ENCODE measurements at regions not wholly inside any gene's neighbourhood (a gene's known extent, or its start where the extent isn't known, plus 50 kb on each side); places are given as distances from the start of the nearest gene placed in this dataset.

DNA sequence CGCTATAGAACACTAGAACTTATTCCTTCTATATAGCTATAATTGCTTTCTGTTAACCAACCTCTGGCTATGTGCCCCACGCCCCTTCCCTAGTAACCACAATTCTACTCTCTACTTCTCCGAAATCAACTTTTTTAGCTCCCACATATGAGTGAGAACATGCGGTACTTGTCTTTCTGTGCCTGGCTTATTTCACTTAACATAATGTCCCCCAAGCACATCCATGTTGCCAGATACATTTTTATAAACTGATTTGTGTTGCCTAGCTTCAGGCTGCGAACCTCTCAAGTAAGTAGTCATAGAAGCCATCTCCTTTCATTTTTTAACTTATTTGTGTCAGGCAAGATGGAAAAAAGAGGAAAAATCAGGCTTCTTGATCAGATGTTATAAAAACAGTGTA, 249.5 kb downstream of the TMEM167A start (continued):
- TF ChIP-seq ZNF592 (IDR thresholded peaks at IDR 0.05) (no peak), CREM (IDR thresholded peaks at IDR 0.05; ENCODE audit: low read depth) (no peak)

- BruUV-seq (replicated peaks) = no TSS peak
- FAIRE-seq (no peak), DNase-seq (ENCODE audit: low read depth, low spot score) (no peak), ATAC-seq (no peak)
- Histone ChIP-seq H4K20me1 (ENCODE audit: control insufficient read depth, insufficient read depth) (no peaks in the 10 kb centered on the region), H2AFZ (ENCODE audit: control insufficient read depth, low read depth, low read length) (no peak overlapping the region), H3K4me3 (no peak overlapping the region), H3K79me2 (ENCODE audit: control insufficient read depth, insufficient read depth, low read length) (no peaks in the 10 kb centered on the region), H3K4me1 (ENCODE audit: control insufficient read depth, insufficient read depth, low read length) (peaks cover 13% of the 10 kb centered on the region), H3K27ac (ENCODE audit: control insufficient read depth, insufficient read depth) (no peak overlapping the region), H3K4me2 (ENCODE audit: control insufficient read depth, insufficient read depth) (no peak overlapping the region), H3K9ac (ENCODE audit: control insufficient read depth, insufficient read depth, low read length) (no peak overlapping the region), H3K9me3 (replicated peaks; ENCODE audit: control insufficient read depth, insufficient read depth, low read length) (no peaks in the 10 kb centered on the region; the same call in 2 of the 3 replicates), H3K36me3 (ENCODE audit: control insufficient read depth in 2 of 2, insufficient read depth in 2 of 2, low read length in 1 of 2) (no peaks in the 10 kb centered on the region), H3K27me3 (replicated peaks in 1 of 2; ENCODE audit: control insufficient read depth in 2 of 2, insufficient read depth in 2 of 2, low read length in 1 of 2) (no peaks in the 10 kb centered on the region)
- POLR2A ChIA-PET = no interaction called here
- intact Hi-C loops (cut with micrococcal nuclease; ENCODE audit: unreplicated experiment) (no loop called here), in situ Hi-C loops (cut with MboI) (no loop called here)
- RAD21 ChIA-PET (ENCODE audit: unreplicated experiment) = interaction anchor here (1.4 kb wide), 1 partner anchor 62 kb away, joined by 4 read pairs; no protein-coding TSS in a partner anchor
- TF ChIP-seq SMAD1 (IDR thresholded peaks at IDR 0.05; ENCODE audit: low read depth, partially characterized antibody) = no peak
- no peak for TF ChIP-seq POU2F2 (IDR thresholded peaks at IDR 0.05; ENCODE audit: borderline replicate concordance, low read depth, low read length)
- no peak for TF ChIP-seq IRF3 (IDR thresholded peaks at IDR 0.05)
- no peak for TF ChIP-seq NR2C1 (IDR thresholded peaks at IDR 0.05)
- no peak for TF ChIP-seq CEBPB (IDR thresholded peaks at IDR 0.05; ENCODE audit: borderline replicate concordance in 1 of 2, low read depth in 2 of 2, low read length in 2 of 2)
- no peak for TF ChIP-seq STAT1 (conservative IDR thresholded peaks at IDR 0.05)
- CTCF ChIA-PET = interaction anchor here (1.2 to 1.3 kb wide), 2 partner anchors 15 to 183 kb away, joined by 3 read pairs; no protein-coding TSS in a partner anchor
- SMC1A ChIA-PET (ENCODE audit: uncharacterized antibody, unreplicated experiment) = no interaction called here
- 96% methylated on average over 4 of the region's 4 CpGs for WGBS (ENCODE audit: insufficient coverage, insufficient replicate concordance, low lambda C conversion rate, missing lambda C conversion rate)
Observed at GRCh38 chr5:82822634-82822927, 254.6 kb downstream of the TMEM167A start.

Measured in GM12878 (cell line).